ENCODE measurements at regions not wholly inside any gene's neighbourhood (a gene's known extent, or its start where the extent isn't known, plus 50 kb on each side); places are given as distances from the start of the nearest gene placed in this dataset.

DNA sequence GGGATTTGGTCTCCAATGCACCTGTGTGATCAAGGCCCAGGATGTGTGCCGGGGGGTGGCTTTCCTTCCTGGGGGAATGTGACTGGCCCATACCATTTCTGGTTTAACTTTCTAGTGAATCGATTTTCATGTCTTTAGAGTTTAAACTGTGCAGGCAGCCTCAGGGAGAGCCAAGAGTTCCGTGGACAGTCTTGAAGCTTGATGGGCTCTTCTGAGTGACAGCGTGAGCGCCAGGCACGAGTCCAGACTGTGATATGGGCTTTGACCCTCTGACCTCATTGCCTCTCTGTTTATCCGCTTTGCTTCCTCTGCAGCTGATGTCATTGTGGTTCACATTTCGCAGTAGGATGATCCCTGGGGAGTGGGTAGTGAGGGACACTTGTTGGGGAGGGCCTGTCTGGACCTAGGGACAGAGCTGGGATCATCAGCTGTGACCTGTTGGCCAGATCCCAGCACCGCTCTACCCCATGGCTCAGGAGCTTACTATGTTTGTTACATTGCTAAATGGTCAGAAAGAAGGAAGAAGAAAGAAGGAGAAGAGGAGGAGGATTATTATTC, 80.6 kb upstream of the CLDN5 start:
- TF ChIP-seq TAF1 (IDR thresholded peaks at IDR 0.05; ENCODE audit: borderline replicate concordance, low read depth, low read length), result no peak
- TF ChIP-seq POLR2A (IDR thresholded peaks at IDR 0.05; ENCODE audit: low read depth, low read length), result no peak
- TF ChIP-seq POLR2AphosphoS5 (IDR thresholded peaks at IDR 0.05; ENCODE audit: low read depth, low read length), result no peak
